GM06990 (cell line): ENCODE measurements at regions not wholly inside any gene's neighbourhood (a gene's known extent, or its start where the extent isn't known, plus 50 kb on each side); places are given as distances from the start of the nearest gene placed in this dataset.

Experiments
- DNase-seq: peaks from one replicate; pipeline ENCODE4 v3.0.0-alpha.2; 2011; ENCODE audit not compliant: insufficient read length; ENCODE audit errors: extremely low read depth
- H3K27me3 ChIP-seq: replicated peaks from 2 replicates; pipeline ENCODE4 v1.6.0; 2011; ENCODE audit warnings: low read length; ENCODE audit not compliant: control insufficient read depth, insufficient read depth
- H3K36me3 ChIP-seq: 2 replicates; pipeline ENCODE4 v1.5.1; 2011; ENCODE audit warnings: low read length; ENCODE audit not compliant: control insufficient read depth, insufficient read depth
- H3K4me3 ChIP-seq: replicated peaks from 2 replicates; pipeline ENCODE4 v1.5.1; 2011; ENCODE audit warnings: low read depth, mild to moderate bottlenecking, control low read depth, low read length
- TF ChIP-seq, protein P1 (sequence below): IDR thresholded peaks from 2 replicates; pipeline ENCODE4 v1.5.1; 2011; ENCODE audit warnings: low read length, control low read depth, mild to moderate bottlenecking, inconsistent platforms; ENCODE audit not compliant: insufficient read depth, poor library complexity, severe bottlenecking

- DNase-seq = no peak
- H3K4me3 ChIP-seq = no peak overlapping the region
- no peaks in the 10 kb centered on the region for H3K27me3 ChIP-seq
- TF ChIP-seq, protein P1, sequence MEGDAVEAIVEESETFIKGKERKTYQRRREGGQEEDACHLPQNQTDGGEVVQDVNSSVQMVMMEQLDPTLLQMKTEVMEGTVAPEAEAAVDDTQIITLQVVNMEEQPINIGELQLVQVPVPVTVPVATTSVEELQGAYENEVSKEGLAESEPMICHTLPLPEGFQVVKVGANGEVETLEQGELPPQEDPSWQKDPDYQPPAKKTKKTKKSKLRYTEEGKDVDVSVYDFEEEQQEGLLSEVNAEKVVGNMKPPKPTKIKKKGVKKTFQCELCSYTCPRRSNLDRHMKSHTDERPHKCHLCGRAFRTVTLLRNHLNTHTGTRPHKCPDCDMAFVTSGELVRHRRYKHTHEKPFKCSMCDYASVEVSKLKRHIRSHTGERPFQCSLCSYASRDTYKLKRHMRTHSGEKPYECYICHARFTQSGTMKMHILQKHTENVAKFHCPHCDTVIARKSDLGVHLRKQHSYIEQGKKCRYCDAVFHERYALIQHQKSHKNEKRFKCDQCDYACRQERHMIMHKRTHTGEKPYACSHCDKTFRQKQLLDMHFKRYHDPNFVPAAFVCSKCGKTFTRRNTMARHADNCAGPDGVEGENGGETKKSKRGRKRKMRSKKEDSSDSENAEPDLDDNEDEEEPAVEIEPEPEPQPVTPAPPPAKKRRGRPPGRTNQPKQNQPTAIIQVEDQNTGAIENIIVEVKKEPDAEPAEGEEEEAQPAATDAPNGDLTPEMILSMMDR = no peak
- H3K36me3 ChIP-seq = no peaks in the 10 kb centered on the region
These were observed 78.9 kb downstream of the CPN2 start for GRCh38 chr3:194272221-194272620.

DNA sequence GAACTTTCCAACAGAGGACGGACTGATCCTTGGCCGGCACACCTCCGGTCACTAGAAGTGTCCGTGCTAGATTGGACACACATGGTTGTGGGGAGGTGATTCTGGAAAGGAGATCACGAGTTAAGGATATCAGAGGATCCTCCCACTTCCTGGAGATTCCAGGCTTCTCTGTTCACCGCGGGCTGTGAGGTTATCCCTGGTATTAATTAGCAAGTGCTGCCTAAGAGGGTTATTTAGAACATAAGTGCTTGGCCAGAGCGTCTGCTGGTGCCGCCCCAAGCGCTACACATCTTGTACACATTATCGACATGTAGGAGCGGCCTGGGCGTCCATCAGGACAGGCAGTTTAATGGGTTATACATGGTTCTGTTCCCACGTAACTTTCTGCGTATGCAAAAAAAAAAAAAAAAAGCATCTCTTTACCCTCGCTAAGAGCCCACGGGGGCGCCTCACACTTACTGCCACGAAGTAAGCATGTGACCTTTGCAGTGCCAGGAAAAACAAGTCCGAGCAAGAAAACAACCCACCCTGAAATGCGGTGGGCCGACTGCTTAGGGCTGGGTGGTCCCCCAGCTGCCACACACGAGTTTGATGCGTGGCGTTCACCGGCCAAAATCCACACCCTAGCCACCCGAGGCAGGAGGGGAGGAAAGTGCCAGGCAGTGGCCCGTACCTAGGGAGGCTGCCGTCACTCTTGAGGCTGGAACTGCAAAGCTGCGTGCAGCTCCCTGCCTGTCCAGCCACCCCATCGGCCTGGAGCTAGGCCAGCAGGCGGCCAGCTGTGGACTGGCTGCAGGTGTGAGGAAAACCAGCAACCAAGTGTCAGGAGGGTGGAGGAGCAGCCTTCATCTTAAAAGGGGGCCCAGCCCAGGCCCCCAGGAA lies 78.0 kb downstream of the CPN2 start:
- DNase-seq = no peak
- TF ChIP-seq, protein P1 = no peak
- H3K36me3 ChIP-seq = no peaks in the 10 kb centered on the region
- H3K27me3 ChIP-seq = no peaks in the 10 kb centered on the region
- no peak overlapping the region for H3K4me3 ChIP-seq

DNA sequence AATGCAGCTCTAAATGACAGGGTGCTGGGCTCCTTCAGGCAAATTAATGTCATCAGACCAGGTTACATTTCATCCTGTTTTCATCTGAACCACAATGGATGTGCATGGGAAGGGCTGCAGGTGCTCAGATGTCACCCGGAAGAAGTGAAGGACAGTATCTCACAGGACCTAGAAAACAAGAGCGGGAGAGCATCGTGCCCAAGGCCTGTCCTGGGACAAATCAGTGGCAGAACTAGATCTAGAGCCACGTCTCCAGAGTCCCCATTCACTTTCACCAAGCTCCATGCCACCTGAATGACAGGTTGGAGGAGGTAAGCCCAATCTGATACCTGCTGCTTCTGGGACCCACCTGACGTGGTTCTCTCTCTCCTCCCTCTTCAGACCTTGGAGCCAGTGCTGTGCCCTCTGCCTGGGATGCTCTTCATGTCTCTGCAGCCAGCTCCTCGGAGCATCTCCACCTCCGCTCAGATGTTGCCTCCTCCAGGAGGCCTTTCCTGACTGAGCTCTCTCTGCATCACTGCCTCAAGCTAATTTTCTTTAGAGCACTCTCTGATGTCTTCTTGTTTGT lies 77.3 kb downstream of the CPN2 start:
- no peaks in the 10 kb centered on the region for H3K27me3 ChIP-seq
- DNase-seq = no peak
- TF ChIP-seq, protein P1 = no peak
- no peak overlapping the region for H3K4me3 ChIP-seq
- no peaks in the 10 kb centered on the region for H3K36me3 ChIP-seq

DNA sequence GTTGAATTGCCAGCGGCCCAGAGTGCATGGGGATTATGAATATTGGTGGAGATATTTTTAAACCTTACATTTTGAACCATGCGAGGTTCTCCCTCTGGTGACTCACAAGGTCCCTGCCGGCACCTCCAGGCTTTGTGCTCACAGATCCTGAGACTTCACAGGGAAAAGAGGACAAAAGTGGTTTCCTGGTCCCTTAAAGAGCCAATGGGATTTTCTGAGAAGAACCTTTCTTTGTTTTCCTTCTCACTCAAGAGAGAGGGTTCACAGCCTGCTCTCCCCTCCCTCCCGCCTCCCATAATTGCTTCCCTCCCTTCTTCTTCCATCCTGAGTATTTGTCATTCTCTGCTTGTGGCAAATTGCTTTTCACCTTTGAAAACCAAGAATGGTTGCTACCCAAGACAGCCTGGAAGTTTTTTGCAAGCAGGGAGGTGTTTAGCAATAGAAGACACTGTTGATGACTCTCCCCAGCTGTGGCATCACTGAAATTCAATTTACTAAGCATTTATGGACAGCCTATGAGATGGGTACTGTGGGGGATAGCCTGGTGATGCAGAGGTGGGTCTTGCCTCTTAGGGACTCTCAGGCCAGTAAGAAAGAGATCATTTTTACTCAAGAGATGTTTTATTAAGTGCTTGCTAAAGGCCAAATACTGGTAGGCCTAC lies 76.6 kb downstream of the CPN2 start:
- H3K36me3 ChIP-seq = no peaks in the 10 kb centered on the region
- no peaks in the 10 kb centered on the region for H3K27me3 ChIP-seq
- no peak for DNase-seq
- no peak overlapping the region for H3K4me3 ChIP-seq
- TF ChIP-seq, protein P1 = no peak

DNA sequence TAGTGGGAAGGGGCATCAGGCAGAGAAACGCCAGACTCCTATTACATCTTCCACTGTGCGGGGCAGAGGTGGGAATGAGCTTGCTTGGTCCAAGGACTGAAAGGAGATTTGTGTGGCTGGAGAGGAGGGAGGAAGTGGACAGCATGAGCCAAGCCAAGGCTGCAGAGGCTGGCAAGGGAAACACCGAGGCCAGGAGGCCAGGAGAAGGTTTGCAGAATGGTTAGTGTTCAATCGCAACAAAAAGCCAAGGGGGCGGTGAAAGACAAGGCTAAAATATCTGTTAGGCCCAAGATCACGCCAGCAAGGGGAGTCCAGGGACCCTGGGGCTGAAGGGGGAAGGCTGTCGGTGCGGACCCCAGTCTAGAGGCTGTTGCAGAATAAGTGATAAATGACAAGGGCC lies 75.8 kb downstream of the CPN2 start:
- H3K4me3 ChIP-seq = no peak overlapping the region
- DNase-seq = no peak

More for the DNA sequence above, 75.8 kb downstream of the CPN2 start:
- Histone ChIP-seq H3K36me3 (no peaks in the 10 kb centered on the region), H3K27me3 (no peaks in the 10 kb centered on the region)
- TF ChIP-seq, protein P1 = no peak
